GM13977 (cell line): ENCODE measurements at regions not wholly inside any gene's neighbourhood (a gene's known extent, or its start where the extent isn't known, plus 50 kb on each side); places are given as distances from the start of the nearest gene placed in this dataset.

ENCODE experiments used
- DNase-seq: peaks from one replicate; pipeline ENCODE4 v3.0.0; 2012; ENCODE audit warnings: low spot score
- CTCF ChIP-seq: IDR thresholded peaks from 2 replicates; pipeline ENCODE4 v1.5.1; 2012; ENCODE audit warnings: mild to moderate bottlenecking, control low read depth; ENCODE audit not compliant: insufficient read depth; ENCODE audit errors: extremely low read depth, missing control alignments
- in situ Hi-C: fragments of 300-500 bp; cut with MboI; formaldehyde crosslinking; loops from one replicate; pipeline ENCODE4 v1.12.0; 2022; ENCODE audit warnings: low sequenced_read_pairs, low pct_unique_long_range_greater_than_20kb, mixed read lengths, inconsistent platforms; ENCODE audit not compliant: unreplicated experiment

DNA sequence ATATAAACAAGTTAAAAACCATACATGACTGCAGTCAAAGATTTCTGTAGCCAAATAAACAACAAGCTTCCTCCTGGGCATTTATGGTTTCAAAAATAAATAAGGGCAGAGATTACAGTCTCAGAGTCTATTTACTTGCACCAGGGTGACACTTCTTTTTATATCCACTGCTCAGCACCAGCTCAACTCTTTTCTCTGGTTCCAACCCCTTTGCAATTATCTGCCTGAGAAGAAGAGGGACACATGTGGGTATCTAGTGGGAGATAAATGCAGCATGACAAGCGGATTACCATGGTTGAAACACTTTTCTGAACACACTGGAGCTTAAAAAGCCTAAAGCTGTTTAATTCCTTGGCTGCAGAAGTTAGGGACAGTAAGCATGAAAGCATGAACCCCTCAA is 311.5 kb downstream of the CNTN3 start:
- in situ Hi-C loops: no loop called here
- DNase-seq: no peak
- no peak for TF ChIP-seq CTCF

GRCh38 chr3:74302281-74302680 is 312.2 kb downstream of the CNTN3 start:
- in situ Hi-C loops: no loop called here
- TF ChIP-seq CTCF: no peak
- no peak for DNase-seq

- no peak for DNase-seq
- no peak for TF ChIP-seq CTCF
- in situ Hi-C loops: no loop called here
Measured at GRCh38 chr3:74301056-74301455, 313.4 kb downstream of the CNTN3 start.

DNA sequence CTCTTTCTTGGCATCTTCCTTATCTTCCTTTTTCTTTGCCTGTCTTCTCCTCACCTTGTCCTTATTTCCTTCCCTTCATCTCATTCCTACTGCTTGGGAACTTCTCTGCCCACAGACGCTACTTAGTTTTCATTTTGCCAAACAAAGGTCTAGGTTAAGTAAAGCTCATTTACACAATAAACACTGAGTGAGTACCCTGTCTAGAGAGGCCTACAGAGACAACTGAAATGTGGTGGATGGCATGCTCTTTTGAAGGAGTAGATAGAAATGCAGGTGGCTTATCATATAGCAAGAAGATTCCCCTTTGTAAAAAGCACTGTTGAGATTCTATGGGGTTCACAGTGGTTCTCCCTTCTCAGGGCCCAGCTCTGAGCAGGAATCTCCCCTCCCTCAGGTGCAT is 319.0 kb downstream of the CNTN3 start:
- in situ Hi-C loops: no loop called here
- DNase-seq: no peak
- TF ChIP-seq CTCF: no peak

DNA sequence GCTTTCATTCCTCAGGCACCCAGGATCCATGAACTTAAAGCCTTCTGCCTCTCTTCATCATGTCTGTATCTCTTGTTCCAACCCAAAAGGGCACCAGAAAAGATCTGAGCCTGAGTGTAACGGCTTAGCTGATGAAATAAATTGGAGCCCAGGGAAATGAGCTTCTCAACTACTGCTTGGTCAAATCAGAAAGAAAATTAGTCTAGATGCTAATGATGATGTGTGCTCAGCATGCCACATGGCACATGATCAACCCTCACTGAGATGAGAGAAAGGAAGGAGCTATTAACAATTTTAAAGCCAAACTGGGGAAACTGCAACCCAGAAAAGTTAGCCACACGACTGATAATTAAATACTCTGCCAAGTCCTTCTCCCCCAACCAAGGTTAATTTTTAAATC is 325.7 kb downstream of the CNTN3 start:
- TF ChIP-seq CTCF: no peak
- DNase-seq: no peak
- in situ Hi-C loops: no loop called here

- in situ Hi-C loops: no loop called here
- DNase-seq: no peak
- TF ChIP-seq CTCF: no peak
Measured at GRCh38 chr3:74287557-74287956, 326.9 kb downstream of the CNTN3 start.

DNA sequence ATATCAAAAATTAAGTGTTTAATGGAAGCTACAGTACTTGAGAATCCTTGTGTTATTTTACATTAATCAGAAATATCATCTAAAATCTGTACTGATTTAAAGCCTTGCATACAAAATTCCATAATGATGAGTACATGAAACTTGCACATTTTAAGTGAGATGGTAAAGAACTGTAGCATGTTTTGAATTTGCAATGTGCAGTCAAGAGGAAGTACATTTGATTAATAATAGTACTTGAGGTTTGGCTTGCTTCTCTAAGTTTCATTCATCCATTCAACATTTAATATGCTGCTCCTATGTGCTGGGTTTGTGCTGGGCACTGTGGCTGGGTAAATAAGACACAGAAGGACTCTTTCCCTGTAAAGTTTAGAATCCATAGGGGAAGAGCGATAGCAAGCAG is 332.3 kb downstream of the CNTN3 start:
- in situ Hi-C loops: no loop called here
- no peak for DNase-seq
- TF ChIP-seq CTCF: no peak
